T47D (cell line): ENCODE measurements at regions not wholly inside any gene's neighbourhood (a gene's known extent, or its start where the extent isn't known, plus 50 kb on each side); places are given as distances from the start of the nearest gene placed in this dataset.

Experiments used
- DNase-seq, 2 experiments: peaks; one replicate each; pipeline versions ENCODE4 v3.0.0 to v3.0.0-alpha.2; 2011 to 2012; ENCODE audit warnings: low read depth in 1 of 2, low spot score in 1 of 2
- JUND ChIP-seq: IDR thresholded peaks from 2 replicates; pipeline ENCODE4 v1.6.1; 2012; ENCODE audit warnings: low read depth
- in situ Hi-C: cut with HindIII; loops from 2 replicates; pipeline ENCODE4 v1.10.0; 2016; ENCODE audit warnings: low sequenced_read_pairs, low pct_unique_long_range_greater_than_20kb

GRCh38 chr1:37410105-37410504 is 64.3 kb upstream of the ZC3H12A start:
- TF ChIP-seq JUND = no peak
- no peak for DNase-seq
- in situ Hi-C loops = no loop called here

DNA sequence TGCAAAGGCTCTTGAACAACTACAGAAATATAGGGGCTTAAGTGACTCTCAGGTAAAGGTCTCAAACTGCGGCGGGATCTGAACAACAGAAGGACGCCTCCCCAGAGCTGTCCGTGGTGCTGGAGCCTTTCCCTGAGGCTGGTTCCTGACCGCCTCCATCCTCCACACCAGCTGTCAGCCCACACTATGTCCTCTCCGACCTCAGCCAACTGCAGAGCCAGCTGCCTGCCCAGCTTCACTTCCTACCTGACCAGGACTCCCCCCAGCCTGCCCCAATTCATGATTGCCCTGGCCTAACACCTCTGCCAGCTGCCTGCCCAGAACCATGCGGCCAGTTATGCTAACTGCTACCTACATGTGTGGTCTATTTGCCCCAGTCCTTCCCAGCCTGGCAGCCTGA is 63.6 kb upstream of the ZC3H12A start:
- in situ Hi-C loops = no loop called here
- DNase-seq = peak; percentile 47 to 58

DNA sequence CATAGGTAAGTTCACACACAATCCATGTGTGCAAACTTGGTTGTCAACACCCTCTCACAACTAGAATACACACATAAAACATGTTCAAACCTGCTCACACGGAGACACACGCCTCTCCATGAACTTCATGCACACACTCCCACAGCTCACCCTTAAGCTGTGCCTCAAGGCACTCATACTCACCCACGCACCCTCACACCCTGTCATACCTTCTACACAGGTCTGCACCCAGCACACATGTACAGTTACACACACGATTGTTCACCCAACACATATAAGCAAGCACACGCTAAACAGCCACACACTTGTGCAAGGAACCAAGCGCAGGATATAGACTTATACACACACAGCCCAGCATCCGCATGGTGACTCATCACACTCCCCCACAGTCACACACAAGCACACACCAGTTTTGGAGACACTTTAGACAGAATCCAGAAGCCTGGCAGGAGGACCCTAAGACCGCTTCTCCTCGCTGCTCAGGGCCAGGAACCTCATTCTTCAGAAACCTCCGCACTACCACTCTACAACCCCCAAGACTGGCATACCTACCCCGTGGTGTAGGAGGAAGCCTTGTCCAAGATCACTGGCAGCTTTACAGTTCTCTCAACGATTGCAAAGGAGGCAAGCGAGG is 58.7 kb upstream of the ZC3H12A start:
- no peak for TF ChIP-seq JUND
- DNase-seq = no peak
- in situ Hi-C loops = no loop called here

More for the DNA sequence above, 63.6 kb upstream of the ZC3H12A start:
- no peak for TF ChIP-seq JUND

- in situ Hi-C loops = no loop called here
- no peak for DNase-seq
- TF ChIP-seq JUND = no peak
These were observed 53.9 kb upstream of the ZC3H12A start for GRCh38 chr1:37420456-37420855.

DNA sequence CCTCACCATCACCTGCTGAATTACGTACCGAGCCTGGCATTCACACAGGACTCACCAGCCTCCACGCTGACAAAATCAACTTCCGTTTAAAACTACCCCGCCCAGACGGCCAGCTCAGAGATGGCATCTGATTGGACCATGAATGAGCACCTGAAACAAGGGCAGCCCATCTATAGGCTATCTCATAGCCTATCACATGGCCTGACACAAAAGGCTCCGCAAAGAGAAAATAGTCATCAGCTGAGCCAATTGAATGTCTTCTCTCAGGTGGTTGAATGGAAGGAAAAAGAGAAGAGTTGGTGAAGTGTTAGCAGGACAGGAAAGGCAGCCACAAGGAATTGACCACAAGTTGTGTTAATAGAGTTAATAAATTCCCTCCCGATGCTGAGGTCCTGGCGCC is 50.6 kb upstream of the ZC3H12A start:
- no peak for TF ChIP-seq JUND
- in situ Hi-C loops = no loop called here
- peak in 1 of 2 experiments; percentile 33 for DNase-seq

- DNase-seq = no peak
- in situ Hi-C loops = no loop called here
- TF ChIP-seq JUND = no peak
These were observed 49.9 kb upstream of the ZC3H12A start for GRCh38 chr1:37424523-37424922.
